ENCODE measurements at regions not wholly inside any gene's neighbourhood (a gene's known extent, or its start where the extent isn't known, plus 50 kb on each side); places are given as distances from the start of the nearest gene placed in this dataset.

GRCh38 chr5:58015175-58015574 is 444.7 kb downstream of the PLK2 start:
- no peak for TF ChIP-seq EZH2 (IDR thresholded peaks at IDR 0.05; ENCODE audit: borderline replicate concordance, low read depth, low read length, severe bottlenecking)
- no peak for TF ChIP-seq CTCF (IDR thresholded peaks at IDR 0.05; ENCODE audit: borderline replicate concordance, extremely low read depth, low read length, poor library complexity, severe bottlenecking)
